ENCODE measurements at regions not wholly inside any gene's neighbourhood (a gene's known extent, or its start where the extent isn't known, plus 50 kb on each side); places are given as distances from the start of the nearest gene placed in this dataset.

DNA sequence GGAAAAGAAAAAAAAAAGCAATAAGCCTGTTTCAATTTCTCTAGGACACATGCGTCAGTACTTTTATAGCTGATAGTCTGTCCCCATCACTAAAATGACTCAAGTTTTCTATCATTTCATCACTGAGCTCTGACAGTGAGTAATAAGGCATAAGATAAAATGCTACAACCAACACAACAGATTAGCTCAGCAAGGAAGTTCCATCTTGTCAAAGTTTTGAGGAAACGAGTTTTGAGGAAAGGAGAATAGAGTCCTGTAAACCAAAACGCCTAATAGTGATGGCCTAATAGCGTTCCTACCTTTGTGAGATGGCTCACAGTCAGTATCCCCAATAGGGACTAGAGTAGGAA lies 145.1 kb downstream of the LACC1 start:
- H3K4me1 Mint-ChIP-seq (ENCODE audit: low read depth): no peaks in the 10 kb centered on the region
- H3K9me3 Mint-ChIP-seq (ENCODE audit: low read depth): no peaks in the 10 kb centered on the region
- no peaks in the 10 kb centered on the region for H3K27me3 Mint-ChIP-seq
- no peaks in the 10 kb centered on the region for H3K36me3 Mint-ChIP-seq
- no peak overlapping the region for H3K4me3 Mint-ChIP-seq
- H3K27ac Mint-ChIP-seq: no peak overlapping the region

DNA sequence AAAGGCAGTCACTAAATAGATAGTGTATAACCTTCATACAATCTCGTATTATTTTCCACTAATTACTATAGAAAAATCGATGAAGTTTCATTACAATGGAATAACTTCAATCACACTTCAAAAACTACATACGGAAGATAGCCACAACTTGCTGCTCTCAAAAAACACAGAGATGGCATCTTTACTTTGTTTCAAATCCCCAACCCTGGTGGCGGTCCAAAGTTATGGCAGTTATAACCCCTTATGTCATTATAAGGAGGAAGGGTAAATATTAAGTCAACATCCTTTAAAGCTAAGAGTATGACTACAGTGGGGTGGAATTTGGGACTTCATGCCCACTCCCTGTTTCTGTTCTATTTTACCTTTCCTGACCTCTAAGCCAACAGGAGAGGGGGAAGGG lies 146.5 kb downstream of the LACC1 start:
- Mint-ChIP-seq H3K27me3 (no peaks in the 10 kb centered on the region), H3K27ac (no peak overlapping the region), H3K36me3 (no peaks in the 10 kb centered on the region), H3K4me3 (no peak overlapping the region), H3K4me1 (ENCODE audit: low read depth) (no peaks in the 10 kb centered on the region), H3K9me3 (ENCODE audit: low read depth) (no peaks in the 10 kb centered on the region)

DNA sequence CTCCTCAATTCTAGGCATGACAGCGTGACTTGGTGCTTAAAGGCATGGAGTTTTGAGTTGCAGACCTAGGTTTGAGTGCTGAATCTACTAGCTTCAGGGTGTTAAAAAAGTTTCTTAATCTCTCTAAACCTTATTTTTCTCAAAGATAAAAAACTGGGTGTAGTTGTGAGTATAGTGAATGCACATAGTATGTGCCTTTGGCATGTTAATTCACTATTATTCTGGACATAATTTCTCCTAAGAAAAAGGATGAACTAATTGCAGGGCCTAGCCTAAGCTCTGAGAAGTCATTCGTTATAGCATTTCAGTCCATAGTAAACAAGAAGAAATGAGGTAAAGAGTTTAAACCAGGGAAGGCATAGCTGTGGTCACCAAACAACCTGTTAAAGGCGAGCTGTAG lies 149.0 kb downstream of the LACC1 start:
- Mint-ChIP-seq H3K27me3 (no peaks in the 10 kb centered on the region), H3K9me3 (ENCODE audit: low read depth) (no peaks in the 10 kb centered on the region), H3K27ac (no peak overlapping the region), H3K36me3 (no peaks in the 10 kb centered on the region), H3K4me1 (ENCODE audit: low read depth) (no peaks in the 10 kb centered on the region), H3K4me3 (no peak overlapping the region)

DNA sequence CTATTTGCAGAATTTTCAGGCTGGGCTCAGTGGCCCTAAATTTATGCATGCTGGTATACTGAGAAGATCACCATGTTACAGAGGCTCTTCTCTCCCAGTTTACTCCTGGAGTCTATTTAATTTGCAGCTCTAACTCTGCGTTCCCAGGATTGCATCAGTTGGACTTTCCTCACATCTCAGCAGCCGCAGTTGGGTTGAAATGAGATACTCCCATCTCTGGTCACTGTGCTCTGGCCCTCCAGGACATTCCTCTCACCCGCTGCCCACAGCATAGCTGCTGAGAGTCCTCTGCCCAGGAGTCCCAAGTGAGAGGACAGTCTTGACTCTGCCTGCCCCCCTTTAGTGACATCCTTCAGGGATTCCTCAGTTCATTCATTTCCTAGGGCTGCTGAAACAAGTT lies 150.9 kb downstream of the LACC1 start:
- Mint-ChIP-seq H3K4me1 (ENCODE audit: low read depth) (no peaks in the 10 kb centered on the region), H3K27ac (no peak overlapping the region), H3K4me3 (no peak overlapping the region), H3K9me3 (ENCODE audit: low read depth) (no peaks in the 10 kb centered on the region), H3K27me3 (peaks cover 2% of the 10 kb centered on the region), H3K36me3 (peaks cover under 1% of the 10 kb centered on the region)

DNA sequence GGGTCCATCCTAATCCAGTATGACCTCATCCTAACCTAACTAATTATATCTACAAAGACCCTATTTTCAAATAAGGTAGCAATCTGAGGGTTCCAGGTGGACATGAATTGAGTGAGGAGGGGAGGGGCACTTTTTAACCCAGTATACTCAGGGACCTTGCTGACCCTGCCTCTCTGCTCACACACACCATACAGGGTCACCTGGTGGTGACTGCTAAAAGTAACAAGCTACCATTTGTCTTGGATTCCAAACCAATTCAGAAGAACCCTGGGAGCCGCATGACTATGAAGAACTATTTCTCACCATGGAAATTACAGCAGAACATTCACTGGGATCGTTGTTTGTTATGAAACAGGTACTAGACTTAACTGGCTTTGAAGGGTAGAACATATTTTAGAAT lies 151.9 kb downstream of the LACC1 start:
- H3K36me3 Mint-ChIP-seq: peaks cover 2% of the 10 kb centered on the region
- H3K27me3 Mint-ChIP-seq: peaks cover 3% of the 10 kb centered on the region
- H3K27ac Mint-ChIP-seq: no peak overlapping the region
- no peak overlapping the region for H3K4me3 Mint-ChIP-seq
- no peaks in the 10 kb centered on the region for H3K9me3 Mint-ChIP-seq (ENCODE audit: low read depth)
- H3K4me1 Mint-ChIP-seq (ENCODE audit: low read depth): no peaks in the 10 kb centered on the region

DNA sequence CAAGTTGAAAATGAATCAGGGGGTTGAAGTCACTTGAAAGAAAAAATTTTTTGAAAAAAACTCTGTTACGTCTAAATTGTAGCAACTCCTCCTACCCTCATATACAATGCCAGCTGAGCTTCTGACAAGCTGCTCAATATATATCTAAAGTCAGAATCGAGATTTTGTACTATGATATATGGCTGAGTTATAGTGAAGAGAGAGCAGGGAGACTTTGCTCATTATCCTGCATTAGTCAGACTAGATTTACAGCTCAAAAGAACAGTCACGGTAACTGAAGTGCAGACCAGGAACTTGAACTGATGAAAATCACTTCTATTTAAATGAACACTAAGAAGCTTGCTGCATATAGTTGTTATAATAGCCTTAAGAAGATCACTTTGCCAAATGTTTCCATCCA lies 153.1 kb downstream of the LACC1 start:
- Mint-ChIP-seq H3K4me3 (no peak overlapping the region), H3K9me3 (ENCODE audit: low read depth) (no peaks in the 10 kb centered on the region), H3K36me3 (peaks cover 2% of the 10 kb centered on the region), H3K27ac (no peak overlapping the region), H3K4me1 (ENCODE audit: low read depth) (no peaks in the 10 kb centered on the region), H3K27me3 (peaks cover 3% of the 10 kb centered on the region)

DNA sequence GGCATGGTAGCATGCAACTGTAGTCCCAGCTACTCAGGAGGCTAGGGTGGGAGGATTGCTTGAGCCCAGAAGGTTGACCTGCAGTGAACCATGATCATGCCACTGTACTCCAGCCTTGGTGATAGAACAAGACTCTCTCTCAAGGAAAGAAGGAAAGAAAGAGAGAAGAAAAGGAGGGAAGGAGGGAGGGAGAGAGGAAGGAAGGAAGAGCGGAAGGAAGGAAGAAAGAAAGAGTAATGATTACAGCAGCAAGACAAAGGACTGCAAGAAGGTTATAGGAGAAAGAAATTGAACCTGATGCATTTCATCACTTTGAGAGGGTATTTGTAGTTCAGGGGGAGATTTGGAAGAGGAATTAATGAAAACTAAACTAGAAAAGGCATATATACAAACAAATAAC lies 155.7 kb downstream of the LACC1 start:
- no peaks in the 10 kb centered on the region for H3K9me3 Mint-ChIP-seq (ENCODE audit: low read depth)

DNA sequence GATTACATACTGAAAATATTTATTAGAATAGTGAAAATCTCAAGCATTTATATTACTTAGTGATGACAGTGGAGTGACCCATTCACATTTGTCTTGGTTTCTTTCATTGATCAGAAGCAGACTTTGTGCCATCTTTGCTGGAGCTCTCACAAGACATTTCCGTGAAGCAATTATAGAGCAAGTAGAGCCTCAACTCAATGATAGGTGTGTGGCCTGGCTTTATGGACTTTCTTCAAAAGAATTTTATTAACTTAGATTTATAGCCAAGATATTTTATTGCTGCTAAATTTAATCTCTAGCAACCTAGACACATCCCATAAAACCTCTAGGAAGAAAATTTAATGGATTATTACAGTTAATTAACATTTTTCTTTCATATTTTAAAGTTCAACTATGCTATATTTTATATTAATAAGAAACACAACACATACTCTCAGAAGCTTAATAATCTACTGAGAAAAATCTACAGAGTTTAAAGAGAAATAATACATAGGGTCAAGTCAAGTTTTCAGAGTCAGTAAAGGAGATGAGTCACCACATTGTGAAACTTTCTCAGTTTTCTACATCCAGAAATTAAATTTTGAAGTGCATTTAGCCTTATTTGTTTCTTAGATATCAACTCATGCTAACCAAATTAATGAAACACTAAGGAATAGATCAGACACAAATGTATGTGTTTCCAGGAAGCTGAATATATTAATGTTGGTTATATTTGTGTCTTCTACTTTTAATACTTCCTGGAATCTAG lies 160.5 kb downstream of the LACC1 start:
- H3K4me1 Mint-ChIP-seq (ENCODE audit: low read depth): no peaks in the 10 kb centered on the region
- no peak overlapping the region for H3K4me3 Mint-ChIP-seq
- H3K36me3 Mint-ChIP-seq: peaks cover 2% of the 10 kb centered on the region
- peaks cover 3% of the 10 kb centered on the region for H3K27me3 Mint-ChIP-seq
- no peaks in the 10 kb centered on the region for H3K9me3 Mint-ChIP-seq (ENCODE audit: low read depth)
- H3K27ac Mint-ChIP-seq: no peak overlapping the region

More for the DNA sequence above, 155.7 kb downstream of the LACC1 start:
- Mint-ChIP-seq H3K4me1 (ENCODE audit: low read depth) (no peaks in the 10 kb centered on the region), H3K27ac (no peak overlapping the region), H3K36me3 (peaks cover 2% of the 10 kb centered on the region), H3K4me3 (no peak overlapping the region), H3K27me3 (peaks cover 3% of the 10 kb centered on the region)

DNA sequence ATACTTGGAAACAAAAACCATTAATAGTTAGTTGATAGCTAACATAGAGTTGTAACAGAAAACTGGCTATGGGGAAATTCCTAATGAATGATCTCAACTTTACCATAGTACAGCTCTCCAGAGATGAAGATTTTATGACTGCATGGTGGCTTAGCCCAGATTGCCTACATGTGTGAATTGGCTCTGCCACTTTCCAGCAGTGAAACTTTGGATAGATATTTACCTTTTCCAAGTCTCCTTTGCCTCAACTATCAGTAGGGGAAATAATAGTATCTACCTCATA lies 161.1 kb downstream of the LACC1 start:
- Mint-ChIP-seq H3K27ac (no peak overlapping the region), H3K9me3 (ENCODE audit: low read depth) (no peaks in the 10 kb centered on the region), H3K4me3 (no peak overlapping the region), H3K36me3 (peaks cover under 1% of the 10 kb centered on the region), H3K4me1 (ENCODE audit: low read depth) (no peaks in the 10 kb centered on the region), H3K27me3 (peaks cover 2% of the 10 kb centered on the region)

DNA sequence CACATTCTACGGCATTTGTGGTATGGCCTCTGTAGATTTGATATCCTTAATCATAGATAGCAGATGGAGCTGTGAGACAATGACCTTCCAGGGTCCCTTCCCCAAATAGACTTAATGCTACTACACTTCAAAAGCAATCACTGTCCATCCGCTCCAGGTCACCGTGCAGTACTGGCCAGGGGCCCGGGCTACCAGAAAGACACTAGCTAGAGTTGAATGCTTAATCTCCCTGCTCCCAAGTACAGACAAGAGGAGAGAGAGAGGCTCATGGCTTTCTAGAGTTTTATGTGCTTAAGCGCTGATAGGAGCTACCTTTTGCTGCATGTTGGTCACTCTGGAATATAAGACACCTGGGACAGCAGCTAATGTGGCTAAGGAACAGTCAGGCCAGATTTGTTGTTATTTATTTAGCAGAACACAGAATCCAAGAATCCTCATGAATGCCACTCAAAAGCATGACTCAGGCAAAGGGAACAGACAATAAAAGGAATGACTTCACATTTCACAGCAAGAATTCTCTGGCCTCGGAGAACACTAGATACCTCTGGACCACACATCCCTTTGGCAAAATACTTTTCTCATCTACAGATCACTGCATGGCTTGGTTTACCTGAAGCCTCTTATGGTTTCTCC lies 165.0 kb downstream of the LACC1 start:
- no peaks in the 10 kb centered on the region for H3K9me3 Mint-ChIP-seq (ENCODE audit: low read depth)
- no peaks in the 10 kb centered on the region for H3K4me1 Mint-ChIP-seq (ENCODE audit: low read depth)
- no peak overlapping the region for H3K27ac Mint-ChIP-seq
- H3K4me3 Mint-ChIP-seq: no peak overlapping the region
- no peaks in the 10 kb centered on the region for H3K36me3 Mint-ChIP-seq
- H3K27me3 Mint-ChIP-seq: peaks cover 13% of the 10 kb centered on the region

DNA sequence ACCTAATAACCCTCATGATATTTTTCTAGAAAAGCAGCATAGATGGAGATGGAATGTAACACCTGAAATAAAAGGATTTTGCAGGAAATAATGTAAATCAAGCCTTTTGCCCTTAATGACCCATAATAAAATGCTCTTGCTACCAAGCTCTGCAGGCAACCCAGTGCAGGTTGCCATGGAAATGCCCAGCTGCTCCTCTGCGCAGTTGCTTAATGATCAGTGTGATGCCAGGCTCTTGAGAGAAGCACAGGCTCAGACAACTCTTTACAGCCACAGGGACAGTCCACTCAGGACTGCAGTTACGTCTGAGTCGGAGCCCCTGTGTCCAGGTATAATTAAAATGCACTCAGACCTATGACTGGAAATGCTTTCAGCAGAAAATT lies 165.5 kb downstream of the LACC1 start:
- Mint-ChIP-seq H3K9me3 (ENCODE audit: low read depth) (no peaks in the 10 kb centered on the region), H3K36me3 (no peaks in the 10 kb centered on the region), H3K4me1 (ENCODE audit: low read depth) (no peaks in the 10 kb centered on the region), H3K27me3 (peaks cover 15% of the 10 kb centered on the region), H3K27ac (no peak overlapping the region), H3K4me3 (no peak overlapping the region)

DNA sequence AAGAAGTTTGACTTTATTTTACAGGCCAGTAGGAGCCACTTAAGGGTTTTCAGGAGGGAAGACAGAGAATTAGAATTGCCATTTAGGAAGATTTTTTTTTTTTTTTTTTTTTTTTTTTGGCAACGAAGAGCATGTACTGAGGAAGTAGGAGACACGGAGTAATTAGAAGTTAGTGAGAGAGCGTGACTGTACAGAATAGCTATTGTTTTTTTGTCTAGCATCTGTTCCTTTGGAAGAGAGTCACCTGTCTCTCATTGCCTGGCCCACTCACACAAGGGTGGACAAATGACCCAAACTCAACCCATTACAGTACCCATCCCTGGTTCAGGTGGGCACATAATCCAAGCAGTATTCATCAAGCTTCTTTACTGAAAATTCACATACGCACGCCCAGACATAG lies 166.7 kb downstream of the LACC1 start:
- no peaks in the 10 kb centered on the region for H3K4me1 Mint-ChIP-seq (ENCODE audit: low read depth)
- peaks cover 15% of the 10 kb centered on the region for H3K27me3 Mint-ChIP-seq
- no peak overlapping the region for H3K27ac Mint-ChIP-seq
- no peaks in the 10 kb centered on the region for H3K36me3 Mint-ChIP-seq
- no peaks in the 10 kb centered on the region for H3K9me3 Mint-ChIP-seq (ENCODE audit: low read depth)
- H3K4me3 Mint-ChIP-seq: no peak overlapping the region

DNA sequence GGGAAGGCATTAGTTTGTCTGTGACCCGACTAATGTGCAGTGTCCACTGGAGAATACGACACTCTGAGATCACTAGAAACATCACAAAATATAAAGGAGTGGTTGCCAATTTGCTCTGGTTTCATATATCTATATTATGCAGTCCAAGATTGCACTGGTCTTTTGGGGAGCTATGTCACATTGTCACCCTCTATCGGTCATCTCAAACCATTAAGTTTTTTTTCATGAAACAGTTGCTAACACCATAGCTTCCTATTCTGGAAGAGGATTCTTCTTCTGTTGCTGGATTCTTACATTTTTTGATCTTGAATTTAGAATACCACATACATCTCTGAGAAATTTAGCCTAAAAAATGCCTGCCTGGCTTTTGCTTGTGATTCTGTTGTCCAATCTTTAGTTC lies 168.6 kb downstream of the LACC1 start:
- H3K4me1 Mint-ChIP-seq (ENCODE audit: low read depth): no peaks in the 10 kb centered on the region
- no peaks in the 10 kb centered on the region for H3K9me3 Mint-ChIP-seq (ENCODE audit: low read depth)
- H3K4me3 Mint-ChIP-seq: no peak overlapping the region
- peaks cover 18% of the 10 kb centered on the region for H3K27me3 Mint-ChIP-seq
- H3K36me3 Mint-ChIP-seq: no peaks in the 10 kb centered on the region
- no peak overlapping the region for H3K27ac Mint-ChIP-seq

DNA sequence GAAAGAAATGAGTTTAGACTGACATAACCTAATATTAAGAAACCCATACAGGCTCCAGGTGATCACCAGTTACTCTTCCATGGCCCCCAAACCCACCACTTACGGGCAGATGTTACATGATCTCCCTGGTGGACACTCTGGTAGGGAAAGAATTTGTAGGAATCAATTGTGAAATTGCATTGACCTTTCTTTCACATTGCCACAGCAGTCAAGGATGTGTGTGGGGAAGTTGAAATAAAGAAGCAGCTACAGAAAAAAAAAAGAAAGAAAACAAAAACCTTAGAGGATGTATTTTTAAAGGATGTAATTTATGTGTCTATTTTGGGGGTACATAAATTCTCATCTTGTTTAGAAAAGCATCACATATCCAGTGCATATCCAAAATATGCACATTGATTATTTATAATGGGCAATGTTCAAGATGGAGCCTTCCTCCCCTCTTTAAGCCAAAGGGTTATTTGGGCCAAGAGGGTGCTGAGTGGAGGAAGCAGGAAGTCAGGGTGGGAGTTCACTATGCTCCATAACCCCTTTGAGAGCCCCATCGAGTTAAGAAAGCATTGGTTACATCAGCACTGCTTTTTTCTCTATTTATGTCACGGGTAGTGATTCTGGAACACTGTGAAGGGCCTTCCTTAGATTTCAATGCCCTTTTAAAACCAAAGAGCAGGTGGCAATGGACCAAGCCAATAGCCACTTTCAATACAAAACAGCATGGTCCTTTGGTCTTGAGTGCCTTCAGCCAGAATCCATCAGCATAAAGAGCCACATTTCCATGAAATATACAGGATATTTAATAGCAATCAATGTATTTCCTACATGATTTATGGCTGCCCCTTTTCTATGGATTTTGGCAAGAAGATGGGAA lies 169.6 kb downstream of the LACC1 start:
- Mint-ChIP-seq H3K4me1 (ENCODE audit: low read depth) (no peaks in the 10 kb centered on the region), H3K27me3 (peaks cover 18% of the 10 kb centered on the region), H3K36me3 (no peaks in the 10 kb centered on the region), H3K9me3 (ENCODE audit: low read depth) (no peaks in the 10 kb centered on the region), H3K27ac (no peak overlapping the region), H3K4me3 (no peak overlapping the region)

DNA sequence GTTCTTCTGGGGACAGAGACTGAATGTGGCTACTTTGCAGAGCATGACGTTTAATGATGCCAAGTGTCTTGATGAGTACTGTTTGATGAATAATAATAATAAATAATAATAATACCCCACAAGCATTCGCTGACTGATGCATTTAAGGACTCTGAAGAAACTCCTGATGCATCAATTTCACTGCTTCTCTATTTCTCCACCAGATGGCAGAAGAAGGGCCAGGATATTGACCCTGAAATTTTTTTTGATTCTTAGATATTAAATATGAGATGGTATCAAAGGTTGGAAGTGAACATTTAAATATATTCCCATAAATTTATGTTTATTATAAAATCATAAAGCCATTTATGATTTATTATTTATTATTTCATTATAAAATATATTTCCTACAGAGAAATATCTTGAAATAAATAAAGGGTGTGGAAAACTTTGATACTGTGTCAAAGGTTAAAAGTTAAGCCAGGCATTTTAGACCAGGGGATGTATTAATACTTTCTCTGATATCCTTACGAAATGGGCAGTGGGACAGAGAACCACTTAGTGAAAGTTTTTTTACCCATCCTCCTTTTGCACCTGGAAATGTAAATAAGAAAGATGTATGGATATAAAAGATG lies 170.9 kb downstream of the LACC1 start:
- H3K27ac Mint-ChIP-seq: no peak overlapping the region
- no peak overlapping the region for H3K4me3 Mint-ChIP-seq
- H3K36me3 Mint-ChIP-seq: no peaks in the 10 kb centered on the region
- no peaks in the 10 kb centered on the region for H3K9me3 Mint-ChIP-seq (ENCODE audit: low read depth)
- peaks cover 18% of the 10 kb centered on the region for H3K27me3 Mint-ChIP-seq
- peaks cover 4% of the 10 kb centered on the region for H3K4me1 Mint-ChIP-seq (ENCODE audit: low read depth)

Data from activated naive CD8-positive, alpha-beta T cell (primary cell).